Activated naive CD4-positive, alpha-beta T cell treated with anti-CD3 and anti-CD28 coated beads for 36 hours (primary cell): ENCODE measurements at regions not wholly inside any gene's neighbourhood (a gene's known extent, or its start where the extent isn't known, plus 50 kb on each side); places are given as distances from the start of the nearest gene placed in this dataset.
"Not testable (repeated sequence)": the region's sequence is repeated elsewhere in the genome, so short reads cannot be mapped to it uniquely, and the experiment has no call there.

Experiments
- CTCF ChIA-PET: fragments of 350-600 bp; sonication (Branson Sonifier 250); formaldehyde crosslinking; loops from one replicate; lab custom pipeline; 2021; ENCODE audit warnings: antibody characterized with exemption; lab: Charles Lee
- DNase-seq: peaks from one replicate; pipeline ENCODE4 v3.0.0-alpha.2; 2020
- H3K27ac Mint-ChIP-seq: one replicate; pipeline ENCODE4 v1.8.0; 2021; ENCODE audit warnings: mild to moderate bottlenecking, mixed read lengths
- H3K27me3 Mint-ChIP-seq: one replicate; pipeline ENCODE4 v1.8.0; 2021; ENCODE audit warnings: low read depth, mixed read lengths
- H3K36me3 Mint-ChIP-seq: one replicate; pipeline ENCODE4 v1.8.0; 2021; ENCODE audit warnings: low read depth, mixed read lengths
- H3K4me1 Mint-ChIP-seq: one replicate; pipeline ENCODE4 v1.8.0; 2021; ENCODE audit warnings: low read depth, mixed read lengths
- H3K4me3 Mint-ChIP-seq: one replicate; pipeline ENCODE4 v1.8.0; 2021; ENCODE audit warnings: mild to moderate bottlenecking, moderate library complexity, mixed read lengths
- H3K9me3 Mint-ChIP-seq: one replicate; pipeline ENCODE4 v1.8.0; 2021; ENCODE audit warnings: mixed read lengths
- intact Hi-C: fragments of 100-400 bp; cut with micrococcal nuclease; formaldehyde crosslinking; loops from one replicate; pipeline ENCODE4 v1.15.1; 2023

DNA sequence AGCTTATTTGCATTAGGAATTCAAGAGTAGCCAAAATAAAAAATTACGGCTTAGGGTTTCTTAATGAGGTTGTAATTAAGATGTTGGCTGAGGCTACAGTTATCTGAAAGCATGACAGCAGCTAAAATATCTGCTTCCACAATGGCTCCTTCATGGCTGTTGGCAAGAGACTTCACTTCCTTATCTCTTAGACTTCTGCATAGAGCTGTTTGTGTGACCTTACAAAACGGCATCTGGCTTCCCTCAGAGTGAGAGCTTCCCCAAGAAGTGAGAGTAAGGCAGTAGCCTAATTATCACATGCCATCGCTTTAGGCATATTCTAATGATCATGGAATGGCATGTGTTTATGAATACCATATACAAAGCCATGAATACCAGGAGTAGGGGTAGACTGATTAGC lies 57.6 kb downstream of the CCDC59 start:
- peaks cover 10% of the 10 kb centered on the region for H3K27me3 Mint-ChIP-seq
- intact Hi-C loops, result no loop called here
- H3K4me3 Mint-ChIP-seq, result no peak overlapping the region
- CTCF ChIA-PET, result interaction anchor here (0.7 kb wide), 1 partner anchor 698 kb away, joined by 3 read pairs; no protein-coding TSS in a partner anchor
- no peak for DNase-seq
- no peak overlapping the region for H3K27ac Mint-ChIP-seq
- H3K4me1 Mint-ChIP-seq, result no peaks in the 10 kb centered on the region
- no peaks in the 10 kb centered on the region for H3K9me3 Mint-ChIP-seq
- H3K36me3 Mint-ChIP-seq, result no peaks in the 10 kb centered on the region

DNA sequence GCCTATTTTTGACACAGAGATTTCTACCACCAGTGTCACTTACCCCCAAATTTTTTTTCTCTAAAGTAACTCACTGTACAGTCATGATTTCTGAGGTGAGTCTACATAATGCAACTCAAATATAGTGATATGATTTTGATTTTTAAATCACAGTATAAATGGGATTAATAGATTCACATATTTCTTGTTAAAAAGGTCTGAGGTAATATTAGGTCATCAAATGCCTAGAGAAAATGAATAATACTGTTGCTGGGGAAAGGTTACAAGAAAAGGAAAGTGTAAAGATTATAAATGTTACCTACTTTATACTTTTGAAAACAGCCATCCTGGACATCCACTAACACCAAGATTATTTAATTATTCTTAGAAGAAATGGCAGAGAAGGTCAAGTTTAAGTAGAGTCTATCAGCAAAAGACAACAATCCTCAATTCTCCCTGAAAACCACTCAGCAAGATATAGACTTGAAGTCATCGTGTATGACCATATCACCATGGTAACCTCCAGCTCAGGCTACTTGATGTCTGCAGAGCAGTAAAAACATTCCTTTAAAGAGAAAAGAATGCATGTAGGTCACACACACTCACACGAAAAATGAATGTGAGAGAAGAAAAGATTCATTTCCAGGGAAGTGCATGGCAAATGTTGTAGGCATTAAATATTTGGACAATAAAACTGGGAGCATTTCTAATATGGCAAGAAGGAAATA lies 58.7 kb downstream of the CCDC59 start:
- no peaks in the 10 kb centered on the region for H3K9me3 Mint-ChIP-seq
- H3K27ac Mint-ChIP-seq, result no peak overlapping the region
- no peaks in the 10 kb centered on the region for H3K36me3 Mint-ChIP-seq
- no peaks in the 10 kb centered on the region for H3K4me1 Mint-ChIP-seq
- intact Hi-C loops, result no loop called here
- CTCF ChIA-PET, result no interaction called here
- DNase-seq, result no peak
- no peak overlapping the region for H3K4me3 Mint-ChIP-seq
- peaks cover 6% of the 10 kb centered on the region for H3K27me3 Mint-ChIP-seq

DNA sequence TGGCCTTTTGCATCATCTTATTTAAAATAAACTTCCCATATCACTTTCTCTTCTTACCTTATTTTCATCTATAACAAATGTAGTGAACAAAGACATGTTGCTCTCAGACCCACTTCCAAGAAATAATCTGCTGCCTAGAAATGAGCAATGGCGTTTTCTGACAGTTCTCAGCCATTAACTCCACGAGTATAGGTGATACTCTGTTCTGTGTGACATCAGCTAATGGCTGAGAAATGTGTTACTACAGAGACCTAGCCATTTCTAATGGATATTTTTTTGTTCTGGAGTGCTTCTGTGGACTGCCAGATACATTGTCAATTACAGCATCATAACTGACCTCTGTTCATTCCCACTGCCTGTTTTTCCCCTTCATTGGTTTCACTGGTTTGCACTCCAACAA lies 67.8 kb downstream of the CCDC59 start:
- DNase-seq, result no peak
- H3K9me3 Mint-ChIP-seq, result no peaks in the 10 kb centered on the region
- no peaks in the 10 kb centered on the region for H3K4me1 Mint-ChIP-seq
- H3K4me3 Mint-ChIP-seq, result no peak overlapping the region
- CTCF ChIA-PET, result no interaction called here
- intact Hi-C loops, result no loop called here
- H3K27me3 Mint-ChIP-seq, result peaks cover 13% of the 10 kb centered on the region
- no peaks in the 10 kb centered on the region for H3K36me3 Mint-ChIP-seq
- H3K27ac Mint-ChIP-seq, result no peak overlapping the region

DNA sequence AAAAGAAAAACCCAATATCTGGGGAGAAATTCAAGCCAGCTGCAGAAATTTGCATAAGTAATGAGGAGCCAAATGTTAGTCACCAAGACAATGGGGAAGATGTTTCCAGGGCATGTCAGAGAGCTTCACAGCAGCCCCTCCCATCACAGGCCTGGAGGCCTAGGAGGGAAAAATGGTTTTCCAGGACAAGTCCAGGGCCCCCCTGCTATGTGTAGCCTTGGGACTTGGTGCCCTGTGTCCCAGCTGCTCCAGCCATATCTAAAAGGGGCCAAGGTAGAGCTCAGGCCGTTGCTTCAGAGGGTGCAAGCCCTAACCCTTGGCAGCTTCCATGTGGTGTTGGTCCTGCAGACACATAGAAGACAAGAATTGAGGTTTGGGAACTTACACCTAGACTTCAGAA lies 76.9 kb downstream of the CCDC59 start:
- H3K9me3 Mint-ChIP-seq, CTCF ChIA-PET, H3K4me3 Mint-ChIP-seq, H3K36me3 Mint-ChIP-seq, DNase-seq, H3K4me1 Mint-ChIP-seq, intact Hi-C loops, H3K27ac Mint-ChIP-seq, H3K27me3 Mint-ChIP-seq: not testable (repeated sequence)

DNA sequence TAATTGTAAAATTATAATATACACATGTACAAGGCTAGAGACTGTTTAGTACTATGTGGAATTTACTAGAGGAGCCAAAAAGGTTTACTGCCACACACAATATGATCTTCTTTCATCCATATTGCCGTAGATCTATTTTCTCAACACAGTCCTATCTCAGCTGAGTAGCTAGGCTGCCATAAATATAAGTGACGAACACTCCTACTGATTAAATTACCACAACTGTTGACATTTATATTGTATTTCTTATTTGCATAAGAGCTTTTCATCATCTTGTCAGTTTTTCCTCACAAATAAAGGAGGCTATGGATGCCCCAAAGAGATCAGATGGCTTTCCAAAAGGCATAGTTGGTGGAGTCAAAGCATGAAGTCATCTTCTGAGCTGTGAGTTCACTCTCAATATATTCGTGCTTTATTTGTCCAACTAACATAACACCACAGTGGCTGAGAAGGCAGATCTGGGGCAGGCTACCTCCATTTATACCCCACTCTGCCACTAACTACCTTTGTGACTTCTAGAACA lies 78.6 kb downstream of the CCDC59 start:
- no peaks in the 10 kb centered on the region for H3K27me3 Mint-ChIP-seq
- no peaks in the 10 kb centered on the region for H3K36me3 Mint-ChIP-seq
- CTCF ChIA-PET, result no interaction called here
- H3K9me3 Mint-ChIP-seq, result peaks cover 7% of the 10 kb centered on the region
- intact Hi-C loops, result no loop called here
- H3K4me3 Mint-ChIP-seq, result no peak overlapping the region
- H3K4me1 Mint-ChIP-seq, result no peaks in the 10 kb centered on the region
- no peak overlapping the region for H3K27ac Mint-ChIP-seq
- DNase-seq, result no peak

DNA sequence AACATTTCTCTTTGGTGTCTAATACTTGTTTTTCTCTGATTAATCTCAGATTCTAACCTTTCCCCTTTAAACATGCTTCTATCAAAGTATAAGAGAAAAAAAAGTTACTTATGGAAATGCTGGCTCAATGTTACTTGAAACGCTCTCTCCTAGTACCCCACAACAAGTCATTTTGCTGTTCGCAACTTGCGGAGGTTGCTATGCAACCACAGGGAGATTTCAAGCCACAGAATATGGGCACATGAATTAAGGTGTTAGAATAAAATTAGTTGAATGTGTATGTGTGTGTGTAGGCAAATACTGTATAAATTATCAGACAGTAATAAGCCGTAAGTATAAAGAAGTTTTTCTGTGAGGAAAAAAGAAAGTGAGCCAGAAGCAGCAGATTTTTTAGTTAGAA lies 80.6 kb downstream of the CCDC59 start:
- no peak overlapping the region for H3K27ac Mint-ChIP-seq
- H3K27me3 Mint-ChIP-seq, result no peaks in the 10 kb centered on the region
- no peak for DNase-seq
- no peaks in the 10 kb centered on the region for H3K36me3 Mint-ChIP-seq
- H3K4me1 Mint-ChIP-seq, result no peaks in the 10 kb centered on the region
- no peak overlapping the region for H3K4me3 Mint-ChIP-seq
- CTCF ChIA-PET, result interaction anchor here (0.6 kb wide), 2 partner anchors 201 to 874 kb away, joined by 3 read pairs; no protein-coding TSS in a partner anchor
- H3K9me3 Mint-ChIP-seq, result peaks cover 7% of the 10 kb centered on the region
- intact Hi-C loops, result no loop called here

DNA sequence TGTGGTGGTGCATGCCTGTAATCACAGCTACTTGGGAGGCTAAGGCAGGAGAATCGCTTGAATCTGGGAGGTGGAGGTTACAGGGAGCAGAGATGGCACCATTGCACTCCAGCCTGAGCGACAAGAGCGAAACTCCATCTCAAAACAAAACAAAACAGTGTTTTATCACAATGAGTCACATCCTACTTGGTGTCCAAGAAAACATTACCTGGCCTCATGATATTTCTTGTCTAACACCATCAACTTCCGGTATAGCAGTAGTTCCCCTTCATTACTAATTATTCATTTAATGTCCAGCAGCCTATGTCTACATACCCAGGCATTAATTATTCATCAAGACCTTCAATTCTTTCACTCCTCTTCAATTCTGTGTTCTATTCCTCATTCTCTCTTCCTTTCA lies 115.5 kb downstream of the CCDC59 start:
- H3K27ac Mint-ChIP-seq, result no peak overlapping the region
- no peaks in the 10 kb centered on the region for H3K4me1 Mint-ChIP-seq
- intact Hi-C loops, result no loop called here
- no peaks in the 10 kb centered on the region for H3K27me3 Mint-ChIP-seq
- CTCF ChIA-PET, result no interaction called here
- H3K4me3 Mint-ChIP-seq, result no peak overlapping the region
- DNase-seq, result no peak
- H3K9me3 Mint-ChIP-seq, result peaks cover 5% of the 10 kb centered on the region
- no peaks in the 10 kb centered on the region for H3K36me3 Mint-ChIP-seq

DNA sequence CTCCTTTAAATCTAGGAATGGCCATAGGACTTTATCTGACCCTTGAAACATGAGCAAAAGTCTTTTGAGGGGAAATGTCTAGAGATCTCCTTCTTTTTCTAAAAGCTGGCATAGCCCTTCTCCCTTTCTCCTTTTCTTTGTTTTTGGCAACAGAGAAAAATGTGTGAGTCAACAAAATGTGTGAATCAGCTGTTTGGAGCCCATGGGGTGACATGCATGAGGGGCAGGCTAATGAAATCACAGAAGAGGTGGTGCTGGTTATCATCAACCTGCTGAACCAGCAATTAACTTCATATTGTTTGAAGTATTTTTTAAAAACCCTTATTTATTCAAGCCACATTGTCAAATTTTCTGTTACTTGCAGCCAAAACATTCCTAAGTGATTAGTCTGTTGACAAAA lies 132.3 kb downstream of the CCDC59 start:
- CTCF ChIA-PET, result no interaction called here
- no peak for DNase-seq
- no peaks in the 10 kb centered on the region for H3K9me3 Mint-ChIP-seq
- no peak overlapping the region for H3K27ac Mint-ChIP-seq
- no peak overlapping the region for H3K4me3 Mint-ChIP-seq
- H3K4me1 Mint-ChIP-seq, result no peaks in the 10 kb centered on the region
- H3K27me3 Mint-ChIP-seq, result no peaks in the 10 kb centered on the region
- intact Hi-C loops, result no loop called here
- no peaks in the 10 kb centered on the region for H3K36me3 Mint-ChIP-seq

DNA sequence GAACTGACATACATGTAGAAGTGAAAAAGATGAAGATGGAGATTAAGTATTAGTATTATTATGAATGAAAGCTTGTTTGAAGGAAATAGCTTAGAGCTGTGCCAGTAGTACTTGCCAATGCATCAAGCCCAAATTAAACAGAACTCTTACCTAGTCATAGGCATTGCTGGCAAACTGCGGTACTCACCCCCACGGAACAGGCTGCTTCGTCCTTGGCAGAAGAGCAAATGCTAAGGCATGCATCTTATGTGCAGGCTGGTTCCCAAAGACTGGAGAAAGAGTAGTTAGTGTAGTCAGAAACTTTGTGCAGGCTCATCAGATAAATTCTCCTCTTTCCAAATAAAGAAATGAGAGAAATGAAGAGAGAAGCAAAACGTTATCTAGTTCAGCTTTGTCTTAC lies 134.8 kb downstream of the CCDC59 start:
- intact Hi-C loops, result no loop called here
- Mint-ChIP-seq H3K9me3 (no peaks in the 10 kb centered on the region), H3K27ac (no peak overlapping the region), H3K4me3 (no peak overlapping the region), H3K27me3 (no peaks in the 10 kb centered on the region), H3K36me3 (no peaks in the 10 kb centered on the region), H3K4me1 (no peaks in the 10 kb centered on the region)
- CTCF ChIA-PET, result no interaction called here
- no peak for DNase-seq

DNA sequence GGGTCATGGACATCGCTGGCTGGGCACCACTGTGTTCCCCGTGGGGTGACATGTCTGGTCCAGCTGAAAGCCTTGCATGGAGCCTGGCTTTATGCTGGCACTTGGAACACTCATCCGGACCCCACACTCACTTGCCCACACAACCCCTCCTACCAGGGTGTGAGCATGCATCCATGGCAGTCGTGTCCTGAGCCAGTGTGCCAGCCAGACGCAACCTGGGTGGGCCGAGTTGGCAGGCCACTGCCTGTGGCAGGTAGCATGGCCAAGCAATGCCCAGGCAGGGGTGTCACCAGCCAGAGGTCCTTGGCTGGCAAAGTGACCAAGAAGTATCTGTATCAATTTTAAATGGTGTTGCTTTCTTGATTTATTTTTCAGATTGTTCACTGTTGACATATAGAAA lies 141.7 kb downstream of the CCDC59 start:
- Mint-ChIP-seq H3K9me3 (peaks cover 7% of the 10 kb centered on the region), H3K36me3 (no peaks in the 10 kb centered on the region), H3K4me3 (no peak overlapping the region), H3K27ac (no peak overlapping the region), H3K27me3 (no peaks in the 10 kb centered on the region), H3K4me1 (no peaks in the 10 kb centered on the region)
- CTCF ChIA-PET, result no interaction called here
- intact Hi-C loops, result no loop called here
- no peak for DNase-seq

DNA sequence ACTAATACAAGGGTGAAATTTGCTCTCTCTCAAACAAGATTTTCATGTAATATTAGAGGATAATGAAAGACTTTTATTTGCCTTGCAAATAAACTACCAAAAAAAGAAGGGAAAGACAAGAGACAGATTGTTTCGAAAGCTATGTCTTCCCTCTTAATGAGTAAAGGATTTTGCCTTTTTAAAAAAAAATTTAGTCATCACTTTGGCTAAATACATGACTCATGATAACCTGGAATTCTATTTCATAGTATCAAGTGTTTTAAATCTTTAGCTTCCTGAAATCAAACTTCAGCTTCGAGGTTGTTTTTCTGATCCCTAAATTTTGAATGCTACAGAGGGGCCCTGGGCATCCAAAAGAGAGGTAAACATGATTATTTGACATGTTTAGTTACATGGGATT lies 144.4 kb downstream of the CCDC59 start:
- Mint-ChIP-seq H3K27me3 (no peaks in the 10 kb centered on the region), H3K9me3 (peaks cover 14% of the 10 kb centered on the region), H3K4me3 (no peak overlapping the region), H3K36me3 (no peaks in the 10 kb centered on the region), H3K4me1 (no peaks in the 10 kb centered on the region), H3K27ac (no peak overlapping the region)
- intact Hi-C loops, result no loop called here
- no peak for DNase-seq
- CTCF ChIA-PET, result no interaction called here

DNA sequence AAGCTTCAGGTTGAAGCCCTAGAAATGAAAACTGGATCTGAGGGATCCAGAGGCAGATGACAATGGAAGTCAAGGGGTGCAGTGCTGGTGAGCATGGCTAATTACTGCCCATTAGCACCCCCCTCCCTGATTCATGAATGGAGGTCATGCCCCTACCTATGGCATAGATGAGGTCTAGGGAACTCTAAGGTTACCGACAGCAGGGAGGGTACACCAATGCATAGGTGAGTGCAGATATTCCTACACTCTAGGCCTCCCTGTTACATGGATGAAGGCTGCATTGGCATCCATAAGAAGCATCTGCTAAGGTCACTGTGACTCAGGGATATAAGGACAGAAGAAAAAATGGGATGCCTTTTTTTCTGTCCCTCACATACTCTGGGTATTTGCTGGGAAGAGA lies 147.3 kb downstream of the CCDC59 start:
- Mint-ChIP-seq H3K4me3 (no peak overlapping the region), H3K27ac (no peak overlapping the region), H3K27me3 (no peaks in the 10 kb centered on the region), H3K36me3 (no peaks in the 10 kb centered on the region), H3K4me1 (no peaks in the 10 kb centered on the region), H3K9me3 (peaks cover 16% of the 10 kb centered on the region)
- intact Hi-C loops, result no loop called here
- DNase-seq, result no peak
- CTCF ChIA-PET, result no interaction called here

DNA sequence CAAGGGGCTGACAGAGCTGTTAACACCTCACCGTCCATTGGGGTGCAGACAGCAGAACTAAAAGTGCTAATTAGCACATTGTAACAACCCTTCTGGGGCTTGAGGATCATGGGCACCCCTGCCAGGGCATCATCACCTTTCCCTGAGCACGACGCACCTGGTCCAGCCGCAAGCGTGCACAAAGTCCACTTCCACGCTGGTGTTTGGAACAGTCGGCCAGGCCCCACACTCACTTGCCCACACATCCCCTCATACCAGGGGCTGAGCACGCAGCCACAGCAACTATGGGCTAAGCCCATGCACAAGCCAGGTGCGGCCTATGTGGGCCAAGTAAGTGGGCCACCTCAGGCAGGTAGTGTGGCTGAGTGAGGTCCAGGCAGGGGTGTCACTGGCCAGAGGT lies 148.7 kb downstream of the CCDC59 start:
- Mint-ChIP-seq H3K4me1 (no peaks in the 10 kb centered on the region), H3K27ac (no peak overlapping the region), H3K9me3 (peaks cover 14% of the 10 kb centered on the region), H3K27me3 (no peaks in the 10 kb centered on the region), H3K4me3 (no peak overlapping the region), H3K36me3 (no peaks in the 10 kb centered on the region)
- intact Hi-C loops, result no loop called here
- no peak for DNase-seq
- CTCF ChIA-PET, result no interaction called here
